IMR-90 (cell line): ENCODE measurements at regions not wholly inside any gene's neighbourhood (a gene's known extent, or its start where the extent isn't known, plus 50 kb on each side); places are given as distances from the start of the nearest gene placed in this dataset.
A peak's percentile ranks its signal among the peaks of the same experiment; 100 is the strongest.

Source experiments
- ATAC-seq: fragments of 200-7000 bp; cut with Tn5 transposase; 2 replicates; pipeline ENCODE4 v1.9.1; 2020; ENCODE audit warnings: low read depth, mild to moderate bottlenecking, moderate library complexity
- BruUV-seq: library from RNA; stranded (reverse); fragments of 400-500 nt; replicated peaks from 2 replicates; lab custom pipeline; 2021; lab: Mats Ljungman, UMichigan
- CTCF ChIA-PET: fragments of 300-600 bp; formaldehyde crosslinking; extraction: SDS; loops from one replicate; lab custom pipeline; 2021; ENCODE audit warnings: antibody characterized with exemption; lab: Yijun Ruan, JAX
- POLR2A ChIA-PET: fragments of 300-600 bp; sonication (Branson Sonifier 250); formaldehyde crosslinking; loops from one replicate; lab custom pipeline; 2022; ENCODE audit warnings: antibody characterized with exemption; ENCODE audit not compliant: unreplicated experiment; lab: Charles Lee
- DNase-seq: peaks from one replicate; pipeline ENCODE4 v3.0.0; 2013
- H2AFZ ChIP-seq: replicated peaks from 2 replicates; pipeline ENCODE3; 2013; ENCODE audit warnings: low read length, mild to moderate bottlenecking; ENCODE audit not compliant: poor library complexity
- H2AK5ac ChIP-seq: 2 replicates; pipeline ENCODE4 v1.6.1; 2013; ENCODE audit warnings: low read depth, low read length, inconsistent platforms
- H2AK9ac ChIP-seq: replicated peaks from 2 replicates; pipeline ENCODE3; 2013; ENCODE audit warnings: mild to moderate bottlenecking, low read depth, low read length, moderate library complexity; ENCODE audit not compliant: poor library complexity
- H2BK120ac ChIP-seq: 2 replicates; pipeline ENCODE4 v1.6.1; 2013; ENCODE audit warnings: low read depth, low read length, inconsistent platforms
- H2BK15ac ChIP-seq: 3 replicates; pipeline ENCODE4 v1.6.1; 2013; ENCODE audit warnings: low read depth, low read length, inconsistent platforms
- H2BK20ac ChIP-seq: 2 replicates; pipeline ENCODE4 v1.6.1; 2013; ENCODE audit warnings: low read depth, mild to moderate bottlenecking, inconsistent platforms, low read length, moderate library complexity
- H2BK5ac ChIP-seq: 2 replicates; pipeline ENCODE4 v1.6.1; 2013; ENCODE audit warnings: mild to moderate bottlenecking, low read depth, low read length, inconsistent platforms; ENCODE audit not compliant: poor library complexity, severe bottlenecking
- H3K14ac ChIP-seq: replicated peaks from 2 replicates; pipeline ENCODE4 v1.6.1; 2013; ENCODE audit warnings: low read depth, low read length, inconsistent platforms
- H3K18ac ChIP-seq: 2 replicates; pipeline ENCODE4 v1.6.1; 2013; ENCODE audit warnings: low read depth, low read length, control low read depth
- H3K23ac ChIP-seq: 2 replicates; pipeline ENCODE4 v1.6.1; 2013; ENCODE audit warnings: low read depth, low read length, inconsistent platforms
- H3K27ac ChIP-seq: 2 replicates; pipeline ENCODE4 v1.5.1; 2013; ENCODE audit warnings: mild to moderate bottlenecking, control low read depth, low read length; ENCODE audit not compliant: insufficient read depth
- H3K27me3 ChIP-seq: 2 replicates; pipeline ENCODE4 v1.6.1; 2013; ENCODE audit warnings: low read length; ENCODE audit not compliant: control insufficient read depth, insufficient read depth
- H3K36me3 ChIP-seq: 2 replicates; pipeline ENCODE4 v1.6.1; 2013; ENCODE audit warnings: low read length, mixed read lengths; ENCODE audit not compliant: control insufficient read depth, insufficient read depth
- H3K4ac ChIP-seq: 2 replicates; pipeline ENCODE4 v1.6.1; 2013; ENCODE audit warnings: low read depth, low read length, inconsistent platforms
- H3K4me1 ChIP-seq: 2 replicates; pipeline ENCODE4 v1.6.1; 2013; ENCODE audit warnings: low read length, mixed read lengths; ENCODE audit not compliant: control insufficient read depth, insufficient read depth
- H3K4me2 ChIP-seq: 2 replicates; pipeline ENCODE4 v1.6.1; 2013; ENCODE audit warnings: low read depth, mild to moderate bottlenecking, control low read depth, low read length, moderate library complexity
- H3K4me3 ChIP-seq: 2 replicates; pipeline ENCODE4 v1.5.1; 2013; ENCODE audit warnings: low read depth, mild to moderate bottlenecking, control low read depth, low read length, moderate library complexity; ENCODE audit not compliant: insufficient read depth
- H3K56ac ChIP-seq: 2 replicates; pipeline ENCODE4 v1.6.1; 2013; ENCODE audit warnings: low read length, inconsistent platforms; ENCODE audit not compliant: insufficient read depth; ENCODE audit errors: extremely low read depth
- H3K79me1 ChIP-seq, 2 experiments: 2 replicates each; pipeline ENCODE4 v1.6.1; 2013; ENCODE audit warnings: low read length in 2 of 2, inconsistent platforms in 1 of 2, low read depth in 1 of 2
- H3K9ac ChIP-seq: 2 replicates; pipeline ENCODE4 v1.6.1; 2013; ENCODE audit warnings: low read depth, low read length, control low read depth
- H3K9me1 ChIP-seq: 2 replicates; pipeline ENCODE4 v1.6.1; 2013; ENCODE audit warnings: low read length, inconsistent platforms; ENCODE audit not compliant: insufficient read depth
- H3K9me3 ChIP-seq: 2 replicates; pipeline ENCODE4 v1.6.1; 2013; ENCODE audit warnings: low read length; ENCODE audit not compliant: control insufficient read depth, insufficient read depth
- H4K20me1 ChIP-seq: 2 replicates; pipeline ENCODE4 v1.6.1; 2013; ENCODE audit warnings: low read length, inconsistent platforms; ENCODE audit not compliant: insufficient read depth
- H4K5ac ChIP-seq: 2 replicates; pipeline ENCODE4 v1.6.1; 2013; ENCODE audit warnings: mild to moderate bottlenecking, low read depth, low read length, control low read depth
- H4K8ac ChIP-seq, 2 experiments: 2 replicates each; pipeline ENCODE4 v1.6.1; 2013; ENCODE audit warnings: low read depth in 2 of 2, low read length in 2 of 2, control low read depth in 1 of 2, inconsistent platforms in 1 of 2
- H4K91ac ChIP-seq: 2 replicates; pipeline ENCODE4 v1.6.1; 2013; ENCODE audit warnings: low read depth, low read length, inconsistent platforms; ENCODE audit not compliant: insufficient read depth
- FOS ChIP-seq: fragments of 150-350 bp; IDR thresholded peaks from 2 replicates; pipeline ENCODE4 v1.6.1; 2016; ENCODE audit warnings: low read depth, low read length
- MXI1 ChIP-seq: IDR thresholded peaks from 2 replicates; pipeline ENCODE4 v1.6.1; 2012; ENCODE audit warnings: low read depth, mild to moderate bottlenecking, low read length, moderate library complexity, borderline replicate concordance
- POLR2A ChIP-seq: IDR thresholded peaks from 2 replicates; pipeline ENCODE4 v1.6.1; 2012; ENCODE audit warnings: mild to moderate bottlenecking, low read depth, low read length
- RAD21 ChIP-seq: IDR thresholded peaks from 2 replicates; pipeline ENCODE4 v1.6.1; 2012; ENCODE audit warnings: low read length, improper control_type of control experiment
- RFX5 ChIP-seq: IDR thresholded peaks from 2 replicates; pipeline ENCODE4 v1.8.0; 2012; ENCODE audit warnings: low read depth, mild to moderate bottlenecking, low read length, moderate library complexity
- WGBS, 2 experiments: methylation state at CpG; one replicate each; pipeline versions ENCODE4 v1.1.5 to v1.1.7; 2013; ENCODE audit warnings: missing lambda C conversion rate in 2 of 2; ENCODE audit not compliant: insufficient read length in 1 of 2; ENCODE audit errors: extremely low coverage in 2 of 2; 5-methylcytosine and 5-hydroxymethylcytosine counted together
- dilution Hi-C: fragments of 300-500 bp; cut with HindIII; formaldehyde crosslinking; loops from one replicate; pipeline ENCODE4 v1.14.3; 2018; ENCODE audit warnings: low sequenced_read_pairs; ENCODE audit not compliant: unreplicated experiment
- in situ Hi-C: fragments of 300-500 bp; cut with MboI; formaldehyde crosslinking; loops from 3 replicates; pipeline ENCODE4 v1.14.3; 2019; ENCODE audit warnings: low sequenced_read_pairs, inconsistent platforms, mixed read lengths
- intact Hi-C: fragments of 100-400 bp; cut with micrococcal nuclease; formaldehyde crosslinking; loops from 2 replicates; pipeline ENCODE4 v1.10.0; 2022
- TF ChIP-seq, protein P1 (sequence below): fragments of 150-350 bp; IDR thresholded peaks from 2 replicates; pipeline ENCODE4 v1.6.1; 2017; ENCODE audit warnings: mild to moderate bottlenecking, antibody characterized with exemption, low read length, low read depth
- TF ChIP-seq, protein P2 (sequence below): fragments of 150-350 bp; IDR thresholded peaks from 2 replicates; pipeline ENCODE4 v1.6.1; 2016; ENCODE audit warnings: low read depth, mild to moderate bottlenecking, low read length, moderate library complexity, borderline replicate concordance

- H3K14ac ChIP-seq: no peak overlapping the region
- H2BK20ac ChIP-seq: no peak overlapping the region
- no TSS peak for BruUV-seq
- H3K4ac ChIP-seq: peak overlapping the region; percentile 22; the same call in 1 of the 2 replicates
- no peak overlapping the region for H2AK9ac ChIP-seq
- no peak overlapping the region for H3K56ac ChIP-seq
- dilution Hi-C loops: no loop called here
- H4K91ac ChIP-seq: no peak overlapping the region
- H2BK120ac ChIP-seq: peak overlapping the region; percentile 39; the same call in 1 of the 2 replicates
- DNase-seq (no peak), ATAC-seq (no peak)
- no peak overlapping the region for H4K5ac ChIP-seq
- H3K9me3 ChIP-seq: no peaks in the 10 kb centered on the region
- POLR2A ChIA-PET: no interaction called here
- H3K36me3 ChIP-seq: no peaks in the 10 kb centered on the region
- H3K23ac ChIP-seq: no peak overlapping the region
- no peaks in the 10 kb centered on the region for H3K27me3 ChIP-seq
- in situ Hi-C loops: no loop called here
- H3K9me1 ChIP-seq: peaks cover 6% of the 10 kb centered on the region; the same call in 1 of the 2 replicates
- H2AK5ac ChIP-seq: no peak overlapping the region
- CTCF ChIA-PET: interaction anchor here (0.9 kb wide), 1 partner anchor 11 kb away, joined by 3 read pairs; no protein-coding TSS in a partner anchor
- intact Hi-C loops: loop anchor here (5.0 kb wide), 1 partner anchor 108 kb away; no protein-coding TSS in a partner anchor
- no peak overlapping the region for H2BK5ac ChIP-seq
- H3K4me2 ChIP-seq: no peak overlapping the region
- no peak overlapping the region for H3K9ac ChIP-seq
- no peak overlapping the region for H2AFZ ChIP-seq
- WGBS, 2 experiments: no CpG with 5 or more reads among the region's 2 CpGs
- H3K4me3 ChIP-seq: no peak overlapping the region
- H3K79me1 ChIP-seq: no peaks in the 10 kb centered on the region
- H4K8ac ChIP-seq: no peak overlapping the region
- H4K20me1 ChIP-seq: no peaks in the 10 kb centered on the region
- H3K4me1 ChIP-seq: peaks cover 10% of the 10 kb centered on the region; the same call in 1 of the 2 replicates
- no peak overlapping the region for H2BK15ac ChIP-seq
- TF ChIP-seq, protein P1, sequence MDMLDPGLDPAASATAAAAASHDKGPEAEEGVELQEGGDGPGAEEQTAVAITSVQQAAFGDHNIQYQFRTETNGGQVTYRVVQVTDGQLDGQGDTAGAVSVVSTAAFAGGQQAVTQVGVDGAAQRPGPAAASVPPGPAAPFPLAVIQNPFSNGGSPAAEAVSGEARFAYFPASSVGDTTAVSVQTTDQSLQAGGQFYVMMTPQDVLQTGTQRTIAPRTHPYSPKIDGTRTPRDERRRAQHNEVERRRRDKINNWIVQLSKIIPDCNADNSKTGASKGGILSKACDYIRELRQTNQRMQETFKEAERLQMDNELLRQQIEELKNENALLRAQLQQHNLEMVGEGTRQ: no peak
- TF ChIP-seq FOS (no peak), RFX5 (no peak), MXI1 (no peak), RAD21 (no peak), POLR2A (no peak)
- TF ChIP-seq, protein P2, sequence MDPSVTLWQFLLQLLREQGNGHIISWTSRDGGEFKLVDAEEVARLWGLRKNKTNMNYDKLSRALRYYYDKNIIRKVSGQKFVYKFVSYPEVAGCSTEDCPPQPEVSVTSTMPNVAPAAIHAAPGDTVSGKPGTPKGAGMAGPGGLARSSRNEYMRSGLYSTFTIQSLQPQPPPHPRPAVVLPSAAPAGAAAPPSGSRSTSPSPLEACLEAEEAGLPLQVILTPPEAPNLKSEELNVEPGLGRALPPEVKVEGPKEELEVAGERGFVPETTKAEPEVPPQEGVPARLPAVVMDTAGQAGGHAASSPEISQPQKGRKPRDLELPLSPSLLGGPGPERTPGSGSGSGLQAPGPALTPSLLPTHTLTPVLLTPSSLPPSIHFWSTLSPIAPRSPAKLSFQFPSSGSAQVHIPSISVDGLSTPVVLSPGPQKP: no peak
- no peak overlapping the region for H3K18ac ChIP-seq
- H3K27ac ChIP-seq: no peak overlapping the region
Measured at GRCh38 chr4:176439611-176440010, 119.8 kb downstream of the SPCS3 start.
